ENCODE measurements at regions not wholly inside any gene's neighbourhood (a gene's known extent, or its start where the extent isn't known, plus 50 kb on each side); places are given as distances from the start of the nearest gene placed in this dataset.

DNA sequence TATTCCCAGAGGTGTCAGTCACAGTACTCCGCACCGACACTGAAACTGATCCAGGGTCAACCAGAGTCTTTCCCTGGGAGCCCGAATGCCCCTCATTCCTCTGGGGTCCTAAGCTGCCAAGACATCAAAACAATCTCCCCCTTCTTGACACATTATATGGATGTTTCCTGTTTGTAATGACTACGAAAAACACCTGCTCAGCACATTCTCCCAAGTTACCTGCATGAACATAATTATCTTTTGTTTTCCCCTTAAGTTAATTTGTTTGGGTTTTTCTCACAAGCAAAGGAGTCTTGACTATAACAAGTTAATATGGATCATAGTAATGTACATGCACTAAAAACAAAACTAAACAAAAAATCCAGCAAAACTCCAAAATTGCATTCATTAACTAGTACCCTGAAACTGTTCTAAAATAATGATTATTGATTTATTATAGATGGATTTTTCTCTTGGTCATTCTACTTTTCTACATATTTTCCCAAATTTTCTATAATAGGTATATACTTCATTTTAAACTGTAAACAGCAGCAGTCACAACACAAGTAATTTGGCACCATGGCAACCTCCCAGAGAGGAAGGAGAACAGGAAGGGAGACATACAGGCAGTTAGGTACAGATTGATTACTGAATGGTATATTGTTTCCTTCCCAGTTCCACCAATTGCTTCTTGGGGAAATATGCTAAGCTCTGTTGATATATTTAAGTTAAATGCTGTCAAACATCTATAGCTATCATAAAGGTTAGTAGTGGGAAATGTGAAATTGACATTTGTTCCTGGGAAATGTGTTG is 631.5 kb downstream of the METTL15 start:
- DNase-seq (ENCODE audit: low read depth in 2 of 2): no peak

DNA sequence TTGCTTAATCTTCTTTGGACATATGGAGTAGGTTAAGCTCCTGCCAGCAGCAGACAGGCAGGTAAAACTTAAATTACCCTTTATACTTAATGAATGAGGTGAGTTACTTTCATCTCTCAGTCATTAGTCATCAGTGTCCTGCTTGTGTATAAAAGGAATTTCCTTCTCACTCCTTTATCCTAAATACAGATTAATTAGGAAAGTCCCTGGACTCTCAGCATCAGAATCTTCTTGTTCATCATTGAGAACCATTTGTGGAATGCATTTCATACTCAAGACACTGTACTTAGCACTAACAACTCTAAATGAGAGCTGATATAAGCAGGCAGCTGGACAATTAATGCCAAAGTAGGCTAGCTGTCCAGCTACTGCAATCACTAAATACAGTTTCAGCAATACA is 630.4 kb downstream of the METTL15 start:
- DNase-seq (ENCODE audit: low read depth in 2 of 2): no peak

DNA sequence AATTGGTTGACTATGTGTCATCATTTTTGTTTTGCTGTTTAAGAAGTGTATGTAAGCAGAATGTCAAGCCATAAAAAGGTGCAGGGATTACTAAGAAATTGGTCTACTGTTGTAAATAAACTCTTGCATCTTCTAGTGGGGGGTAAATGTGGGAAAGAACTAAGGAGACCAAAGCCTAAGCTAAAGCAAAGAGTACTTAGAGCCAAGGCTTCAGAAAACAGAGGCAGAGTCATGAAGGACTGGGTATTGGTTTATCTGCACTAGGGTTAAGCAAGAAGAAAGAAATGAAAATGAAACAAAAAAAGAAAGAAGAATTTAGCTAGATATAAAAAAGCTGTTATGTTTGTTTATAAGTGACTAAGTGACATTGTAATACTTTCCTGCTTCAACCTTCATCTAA is 628.1 kb downstream of the METTL15 start:
- no peak for DNase-seq (ENCODE audit: low read depth in 2 of 2)

DNA sequence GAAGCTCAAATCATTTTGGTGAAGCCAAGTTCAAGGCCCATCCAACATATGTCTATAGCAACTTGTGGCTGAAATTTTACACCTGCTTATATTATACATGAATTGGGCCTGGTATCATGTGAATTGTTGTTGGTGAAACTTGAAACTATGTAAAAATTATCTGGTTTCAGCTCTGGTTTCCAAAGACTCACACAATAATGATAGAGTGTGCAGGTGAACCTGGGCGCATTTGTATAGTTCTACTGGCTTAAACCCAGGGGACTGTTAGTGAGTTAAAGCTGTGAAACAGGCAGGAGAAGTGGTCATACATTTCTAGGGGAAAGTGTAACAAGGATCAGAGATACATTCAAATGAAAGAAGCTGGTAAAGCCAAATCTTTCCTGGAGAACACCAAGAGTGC is 627.3 kb downstream of the METTL15 start:
- no peak for DNase-seq (ENCODE audit: low read depth in 2 of 2)

DNA sequence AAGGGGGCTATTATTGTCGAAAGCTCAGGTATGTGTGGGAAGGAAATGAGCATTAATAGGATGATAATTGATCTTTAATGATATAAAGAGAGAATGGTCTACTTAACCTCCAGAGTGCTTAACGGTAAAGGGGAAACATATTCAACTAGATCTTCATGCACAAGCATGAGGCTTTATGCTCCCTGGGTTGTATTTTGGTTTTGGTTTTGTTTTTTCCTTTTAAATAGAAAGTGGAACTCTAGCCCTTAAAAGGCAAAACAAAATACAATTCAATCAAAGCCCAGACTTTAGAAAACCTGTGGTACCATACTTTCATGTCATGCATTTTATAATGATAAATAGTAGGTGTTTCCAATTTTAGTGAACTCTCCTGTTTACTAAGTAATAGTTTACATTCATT is 622.7 kb downstream of the METTL15 start:
- DNase-seq (ENCODE audit: low read depth in 2 of 2): no peak

DNA sequence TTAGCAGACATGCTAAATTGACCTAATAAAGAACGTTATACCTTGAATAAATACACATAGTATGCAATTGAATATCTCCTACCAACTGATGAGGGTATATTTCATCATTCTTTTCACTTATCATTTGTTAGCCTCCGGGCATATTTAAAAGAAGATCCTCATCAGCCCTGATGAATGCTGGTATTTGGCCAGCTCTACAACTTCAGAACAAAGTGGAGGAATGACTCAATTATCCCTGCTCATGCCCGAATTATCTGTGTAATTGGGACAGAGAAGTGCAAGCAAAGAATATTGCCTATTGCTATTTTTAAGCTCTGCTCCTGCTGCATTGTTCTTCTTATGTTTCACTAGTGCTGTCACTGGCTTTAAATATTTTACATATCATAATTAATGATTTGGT is 622.1 kb downstream of the METTL15 start:
- no peak for DNase-seq (ENCODE audit: low read depth in 2 of 2)

DNA sequence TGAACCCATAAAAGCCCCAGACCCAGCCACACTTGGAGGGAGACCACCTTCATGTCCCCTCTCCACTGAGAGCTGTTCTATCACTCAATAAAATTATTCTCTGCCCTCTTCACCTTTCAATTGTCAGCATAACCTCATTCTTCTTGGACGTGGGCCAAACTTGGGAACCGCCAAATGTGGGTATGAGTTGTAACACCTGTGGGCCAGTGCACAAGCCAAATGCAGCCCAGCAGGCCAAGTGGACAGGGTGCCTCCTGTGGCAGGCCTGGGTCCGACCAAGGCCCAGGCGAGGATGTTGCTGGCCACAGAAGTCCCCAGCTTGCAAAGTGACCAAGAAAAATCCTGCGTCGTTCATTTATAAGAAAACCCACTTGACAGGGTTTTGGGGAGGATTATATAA is 621.2 kb downstream of the METTL15 start:
- DNase-seq (ENCODE audit: low read depth in 2 of 2): no peak

DNA sequence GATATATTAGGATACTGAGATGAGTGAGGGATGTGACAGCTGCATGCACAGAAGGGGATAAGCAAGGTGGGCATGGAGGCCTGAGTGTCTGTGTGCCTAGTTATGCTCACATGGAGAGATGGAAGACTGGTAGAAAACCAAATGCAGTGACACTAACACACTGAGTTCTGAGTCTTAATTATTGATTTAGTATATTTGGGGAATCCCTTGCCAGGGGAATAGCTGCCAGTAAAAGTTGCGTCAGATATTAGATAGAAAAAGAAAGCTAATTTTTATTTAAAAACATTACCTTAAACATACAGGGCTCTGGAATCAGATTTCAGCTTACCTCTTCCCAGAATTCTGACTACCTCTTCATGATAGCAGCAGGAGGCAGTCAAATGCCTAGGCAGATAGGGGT is 620.5 kb downstream of the METTL15 start:
- no peak for DNase-seq (ENCODE audit: low read depth in 2 of 2)

DNA sequence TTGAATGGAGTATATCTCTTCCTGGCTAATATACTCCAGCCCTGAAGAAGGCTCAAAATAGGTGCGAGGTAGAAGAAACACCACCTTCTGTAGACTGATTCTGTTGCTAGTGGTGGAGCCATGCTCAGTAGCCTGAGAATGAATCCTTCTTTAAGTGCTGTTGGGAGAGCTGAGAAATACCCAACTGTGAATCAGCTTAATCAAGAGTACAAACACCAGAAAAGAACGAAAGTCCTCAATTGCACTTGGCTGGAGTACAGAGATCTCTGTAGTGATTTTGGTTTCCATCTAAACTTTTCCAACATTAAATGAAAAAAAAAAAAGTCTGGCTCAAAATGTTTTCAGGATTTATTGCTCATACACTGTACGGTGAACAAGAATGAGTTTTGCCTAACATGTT is 619.1 kb downstream of the METTL15 start:
- DNase-seq (ENCODE audit: low read depth in 2 of 2): no peak

DNA sequence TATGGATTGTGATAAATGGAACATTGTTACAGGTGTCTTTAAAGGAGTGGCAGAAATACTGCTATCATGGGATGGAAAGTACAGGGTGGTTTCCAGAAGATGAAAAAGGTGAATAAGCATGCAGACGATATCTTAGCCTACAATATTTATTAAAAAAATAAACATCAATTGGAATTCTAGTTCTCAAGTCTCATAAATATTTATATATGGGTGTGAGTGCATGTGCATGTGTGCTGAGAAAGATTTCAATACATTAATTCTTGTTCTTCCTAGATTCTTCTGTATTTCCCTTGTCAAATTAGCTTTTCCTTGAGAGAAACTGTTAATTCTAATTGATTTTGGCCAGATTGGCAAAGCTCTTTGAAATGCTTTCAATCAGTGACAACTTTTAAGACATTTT is 618.2 kb downstream of the METTL15 start:
- DNase-seq (ENCODE audit: low read depth in 2 of 2): no peak

DNA sequence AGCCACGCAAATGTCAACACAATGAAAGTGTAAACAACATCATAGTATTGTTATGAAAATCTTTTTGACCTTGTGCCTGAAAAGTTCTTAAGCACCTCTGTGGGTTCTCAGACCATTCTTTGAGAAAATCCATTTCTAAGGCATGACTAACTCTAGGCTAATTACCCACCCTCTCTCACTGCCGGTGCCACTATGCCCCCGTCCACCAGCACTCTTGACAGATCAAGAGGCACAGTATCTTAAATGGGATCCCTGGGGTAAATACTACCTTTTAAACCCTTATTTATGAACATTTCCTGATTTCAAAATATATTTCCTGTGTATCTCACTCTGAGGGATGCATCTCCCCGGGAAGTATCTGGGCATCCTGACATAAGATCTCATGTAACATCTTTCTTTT is 607.5 kb downstream of the METTL15 start:
- DNase-seq (ENCODE audit: low read depth in 2 of 2): no peak

DNA sequence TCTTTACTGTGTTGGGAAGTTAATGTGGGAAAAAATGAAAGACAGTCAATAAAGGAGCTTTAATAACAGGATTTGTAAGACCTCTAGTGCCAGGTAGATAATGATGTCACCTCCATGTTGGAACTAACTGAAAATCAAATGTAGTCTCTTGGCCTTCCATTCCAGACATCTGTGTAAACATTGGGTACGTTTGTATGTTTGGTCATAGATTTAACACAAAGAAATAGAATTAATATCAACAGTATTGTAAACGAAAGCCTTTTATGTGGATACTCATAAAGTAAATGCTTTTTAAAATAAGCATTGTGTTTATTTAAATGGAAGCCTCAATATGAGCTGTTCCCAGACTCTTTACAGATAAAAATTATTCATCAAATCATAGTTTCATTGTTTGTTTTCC is 605.7 kb downstream of the METTL15 start:
- DNase-seq (ENCODE audit: low read depth in 2 of 2): no peak

DNA sequence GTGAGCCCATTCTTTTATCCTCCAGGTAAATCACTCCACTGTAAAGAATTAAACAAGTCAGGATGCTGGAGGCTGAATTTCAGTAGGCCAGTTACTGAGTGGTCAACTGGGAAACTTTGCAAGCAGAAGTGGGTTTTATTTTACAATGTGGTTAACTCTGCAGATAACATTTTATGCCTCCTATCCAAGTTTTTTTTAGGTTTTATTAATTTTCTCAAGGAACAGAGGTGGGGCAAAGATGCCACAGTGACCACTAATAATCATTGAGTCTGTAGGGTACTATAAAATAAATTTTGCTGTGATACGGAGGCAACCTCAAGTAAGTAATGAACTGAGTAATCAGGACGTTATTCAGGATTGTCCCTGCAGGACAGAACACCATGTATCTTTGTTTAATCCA is 599.9 kb downstream of the METTL15 start:
- no peak for DNase-seq (ENCODE audit: low read depth in 2 of 2)

DNA sequence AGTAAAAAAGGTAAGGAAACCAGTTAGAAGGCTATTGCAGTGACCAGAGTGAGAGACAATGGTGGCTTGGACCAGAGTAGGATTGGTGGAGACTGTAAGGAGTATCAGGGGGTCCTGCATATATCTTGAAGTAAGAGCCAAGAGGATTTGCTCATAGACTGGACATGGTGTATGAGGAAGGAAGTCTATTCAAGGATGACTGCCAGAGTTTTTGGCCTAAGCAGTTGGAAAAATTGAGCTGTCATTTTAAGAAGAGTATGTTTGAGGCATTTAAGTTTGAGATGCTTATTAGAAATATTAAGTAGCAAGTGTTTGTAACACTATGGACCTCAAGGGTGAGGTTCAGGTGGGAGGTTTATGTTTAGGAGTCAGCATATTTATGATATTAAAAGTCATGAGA is 596.6 kb downstream of the METTL15 start:
- DNase-seq (ENCODE audit: low read depth in 2 of 2): no peak

DNA sequence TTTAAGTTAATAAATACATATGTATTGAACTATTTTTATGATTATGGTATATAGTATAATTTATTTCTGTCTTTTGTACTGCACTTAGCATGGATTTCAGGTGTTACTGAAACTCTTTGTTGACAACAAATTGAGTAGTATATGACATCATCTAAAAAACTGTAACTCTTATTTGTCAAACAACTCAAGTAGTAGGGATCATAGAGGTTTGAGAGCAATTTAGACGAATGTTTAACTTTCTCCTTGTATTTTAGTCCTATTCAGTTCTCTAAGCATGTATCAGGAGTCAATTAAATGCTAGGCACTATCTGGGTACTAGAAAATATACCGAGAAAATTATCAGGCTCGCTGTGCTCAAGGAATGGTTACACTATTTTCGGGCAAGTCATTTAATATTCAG is 595.2 kb downstream of the METTL15 start:
- DNase-seq (ENCODE audit: low read depth in 2 of 2): no peak

DNA sequence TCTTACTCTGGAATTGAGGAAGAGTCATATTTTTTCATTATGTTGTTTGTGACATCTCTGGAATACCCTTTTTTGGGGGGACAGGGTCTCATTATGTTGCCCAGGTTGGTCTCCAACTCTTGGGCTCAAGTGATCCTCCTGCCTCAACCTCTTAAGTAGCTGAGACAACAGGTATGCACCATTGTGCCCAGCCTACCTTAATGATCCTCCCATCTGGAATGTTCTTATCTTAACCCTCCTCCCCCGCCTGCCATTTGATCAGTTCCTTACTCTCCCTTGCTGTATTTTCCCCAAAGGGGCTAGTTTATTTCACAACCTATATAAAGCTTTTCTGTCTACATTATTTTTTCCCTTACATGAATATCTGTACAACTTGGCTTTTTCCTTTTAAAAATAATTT is 594.7 kb downstream of the METTL15 start:
- no peak for DNase-seq (ENCODE audit: low read depth in 2 of 2)

DNA sequence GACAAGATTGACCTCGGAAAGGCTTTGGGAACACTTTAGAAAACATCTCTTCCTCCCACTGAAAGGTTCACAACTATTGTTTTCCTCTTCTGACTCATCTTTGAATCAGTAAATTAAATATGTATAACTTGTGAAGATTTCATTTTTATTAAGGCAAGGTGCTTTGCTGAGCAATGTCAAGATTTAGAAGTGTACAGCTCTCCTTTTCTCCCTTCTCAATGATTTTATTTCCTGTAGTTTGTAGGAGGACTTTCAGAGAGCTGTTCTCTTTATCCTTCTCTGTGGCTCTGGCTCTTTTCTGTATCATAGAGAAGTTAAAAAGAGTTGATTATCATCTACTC is 594.2 kb downstream of the METTL15 start:
- DNase-seq (ENCODE audit: low read depth in 2 of 2): no peak

DNA sequence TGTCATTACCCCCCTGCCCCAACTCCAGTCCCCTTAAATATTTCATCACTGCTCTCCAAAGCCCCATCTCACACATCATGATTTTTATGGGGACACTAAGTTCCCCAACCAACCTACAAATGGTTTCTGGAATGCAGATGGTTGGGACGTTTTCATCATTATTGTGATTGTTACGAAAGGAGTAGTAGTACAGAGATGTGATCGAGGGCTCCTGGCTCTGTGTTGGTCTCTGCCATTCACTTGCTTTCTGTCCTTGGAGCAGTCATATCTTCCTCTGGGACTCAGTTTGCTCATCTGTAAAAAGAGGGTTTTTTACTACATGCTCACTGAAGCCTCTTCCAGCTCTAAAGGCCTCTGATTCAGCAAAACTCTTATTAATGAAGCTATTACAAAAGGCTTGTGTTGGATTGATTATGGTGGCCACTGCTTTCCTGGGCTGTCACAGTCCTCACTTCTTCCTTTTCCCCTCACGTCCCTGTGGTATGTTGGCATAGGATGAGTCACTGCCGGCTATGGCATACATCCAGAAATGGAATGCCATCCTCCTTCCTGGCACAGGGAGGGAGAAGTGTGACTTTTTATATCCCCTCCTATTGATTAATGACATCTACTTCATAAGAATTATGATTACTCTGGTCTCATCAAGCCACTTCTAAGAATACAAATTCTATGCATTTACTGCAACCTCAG is 593.7 kb downstream of the METTL15 start:
- DNase-seq (ENCODE audit: low read depth in 2 of 2): no peak

DNA sequence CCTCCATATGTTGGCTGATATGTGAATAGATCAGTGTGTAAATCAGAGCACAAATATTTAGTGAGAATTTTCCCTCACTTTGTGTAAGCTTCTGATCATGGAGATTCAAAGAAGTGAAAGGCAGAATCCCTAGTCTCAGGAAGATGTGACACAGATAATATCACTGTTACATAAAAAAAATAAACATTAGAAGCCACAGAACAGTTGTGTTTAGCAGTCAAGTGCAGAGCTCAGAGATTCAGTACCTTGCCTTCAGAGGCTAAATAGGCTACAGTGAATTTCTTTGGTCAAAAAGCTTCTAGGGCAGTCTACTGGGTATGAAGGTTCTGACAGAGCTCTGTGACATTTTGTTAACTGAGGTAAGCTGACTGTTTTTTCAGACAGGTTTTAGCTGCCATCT is 591.5 kb downstream of the METTL15 start:
- no peak for DNase-seq (ENCODE audit: low read depth in 2 of 2)

DNA sequence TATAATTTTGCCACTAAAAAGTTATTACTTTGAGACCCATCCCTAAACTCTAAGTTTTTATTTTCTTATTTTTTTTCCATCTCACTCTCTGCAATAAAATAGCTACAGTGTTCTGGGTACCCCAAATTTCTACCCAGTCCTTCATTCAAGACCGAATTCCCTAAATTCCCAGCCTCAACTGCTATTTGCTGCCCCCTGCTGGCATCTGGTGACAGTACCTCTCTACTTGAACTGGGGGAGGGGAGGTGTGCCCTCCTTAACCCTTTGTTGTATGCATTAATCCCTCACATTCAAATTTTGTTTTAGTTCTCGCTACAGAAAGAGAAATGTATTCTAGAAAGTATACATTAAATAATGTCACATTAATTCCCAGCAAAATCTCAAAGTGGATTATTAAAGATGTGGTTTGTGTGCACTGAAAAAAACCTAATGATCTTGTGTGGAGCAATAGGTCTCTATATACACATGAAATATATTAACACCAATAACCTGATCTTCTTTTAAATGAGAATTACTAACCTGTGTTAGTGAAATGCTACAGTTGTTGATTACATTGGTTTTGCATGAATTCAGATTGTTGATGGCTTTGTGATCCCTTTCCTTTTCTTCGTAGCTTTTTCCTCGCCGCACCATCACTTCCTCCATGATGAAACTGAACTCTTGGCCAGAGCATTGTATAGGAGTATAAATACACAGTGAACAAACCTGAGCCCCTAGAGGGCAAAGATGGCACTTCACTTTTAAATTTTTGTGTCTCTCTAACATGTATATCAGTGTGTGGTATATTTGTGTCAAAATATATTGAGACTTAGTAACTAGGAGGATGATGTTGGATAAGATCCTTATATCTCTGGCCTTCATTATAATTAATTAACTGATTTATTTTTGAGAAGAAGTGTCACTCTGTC is 590.0 kb downstream of the METTL15 start:
- peak; percentile 28 to 35 for DNase-seq (ENCODE audit: low read depth in 2 of 2)

DNA sequence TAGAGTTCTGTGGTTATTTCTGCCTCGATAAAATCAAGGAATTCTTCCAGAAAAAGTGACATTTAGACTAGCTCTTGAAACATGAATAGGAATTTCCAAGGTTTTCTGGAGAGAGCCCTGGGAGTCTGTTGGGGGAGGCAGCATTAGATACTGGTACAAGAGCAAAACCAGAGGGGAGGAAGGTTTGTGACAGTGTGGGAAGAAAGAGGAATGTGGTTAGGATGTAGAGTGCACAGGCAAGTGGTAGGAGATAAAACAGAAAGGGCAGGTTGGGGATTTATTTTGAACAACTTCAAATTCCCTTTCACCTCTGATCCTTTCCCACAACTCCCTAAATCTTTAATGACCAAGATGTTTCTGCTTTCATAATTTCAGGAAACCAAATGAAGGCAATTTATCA is 588.4 kb downstream of the METTL15 start:
- no peak for DNase-seq (ENCODE audit: low read depth in 2 of 2)

DNA sequence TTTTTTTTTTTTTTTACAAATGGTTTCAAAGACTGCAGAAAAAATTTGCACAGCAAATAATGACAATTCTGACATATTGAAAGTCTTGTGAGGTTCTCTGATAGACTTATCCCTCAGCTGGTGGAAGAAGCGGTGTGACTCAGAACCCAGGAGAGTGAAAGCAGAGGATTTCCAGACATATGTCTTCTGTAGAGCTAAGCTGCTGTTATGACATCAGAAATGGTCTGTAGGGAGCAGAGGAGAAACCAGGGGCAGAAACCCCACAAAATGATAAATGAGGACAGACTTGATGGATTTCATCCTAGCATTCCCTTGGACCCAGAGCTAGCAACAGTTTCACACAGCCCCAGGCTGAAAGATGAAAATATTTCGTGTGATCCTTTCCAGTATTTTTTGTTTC is 582.6 kb downstream of the METTL15 start:
- DNase-seq (ENCODE audit: low read depth in 2 of 2): no peak

Measured in fibroblast of skin of left quadriceps (primary cell).